Left colon (tissue), 2 donors: ENCODE measurements at regions not wholly inside any gene's neighbourhood (a gene's known extent, or its start where the extent isn't known, plus 50 kb on each side); places are given as distances from the start of the nearest gene placed in this dataset.

Experiments used
- ATAC-seq: fragments of 200-7000 bp; cut with Tn5 transposase; one replicate; pipeline ENCODE4 v1.9.1; 2020; ENCODE audit warnings: mild to moderate bottlenecking, moderate library complexity
- DNase-seq, 2 donors: peaks; one replicate each; pipeline ENCODE4 v3.0.0-alpha.2; 2020
- intact Hi-C, 2 donors: fragments of 100-400 bp; cut with DNase I in 1 of 2; cut with micrococcal nuclease in 1 of 2; formaldehyde crosslinking; loops; one replicate each; pipeline versions ENCODE4 v1.11.2 to v1.14.0; 2022; cut with DNase I, micrococcal nuclease
- donor health status: DM: no; HTN: no; CAD: no.
- donor health status: DM: yes; HTN: yes; CAD: no.

- no peak for ATAC-seq
- intact Hi-C loops, result no loop called here
Observed at GRCh38 chr18:78547817-78548216, 431.8 kb upstream of the SALL3 start.

GRCh38 chr18:78548261-78549058, 431.2 kb upstream of the SALL3 start:
- ATAC-seq (no peak), DNase-seq (no peak)
- intact Hi-C loops, result no loop called here

More at GRCh38 chr18:78547817-78548216, 431.8 kb upstream of the SALL3 start:
- no peak for DNase-seq

GRCh38 chr18:78549971-78550370, 429.6 kb upstream of the SALL3 start:
- ATAC-seq, result no peak
- intact Hi-C loops, result no loop called here
- no peak for DNase-seq

GRCh38 chr18:78554944-78555608, 424.5 kb upstream of the SALL3 start:
- intact Hi-C loops, result no loop called here
- no peak for DNase-seq
- no peak for ATAC-seq

- ATAC-seq, result no peak
- intact Hi-C loops, result no loop called here
- no peak for DNase-seq
Observed at GRCh38 chr18:78557371-78557770, 422.2 kb upstream of the SALL3 start.

GRCh38 chr18:78558101-78558810, 421.4 kb upstream of the SALL3 start:
- intact Hi-C loops, result no loop called here
- ATAC-seq (no peak), DNase-seq (no peak)

- DNase-seq (no peak), ATAC-seq (no peak)
- intact Hi-C loops, result no loop called here
Observed at GRCh38 chr18:78558948-78559347, 420.7 kb upstream of the SALL3 start.

GRCh38 chr18:78559584-78559983, 420.0 kb upstream of the SALL3 start:
- ATAC-seq (no peak), DNase-seq (no peak)
- intact Hi-C loops, result no loop called here

- DNase-seq (no peak), ATAC-seq (no peak)
- intact Hi-C loops, result no loop called here
Observed at GRCh38 chr18:78561757-78562510, 417.7 kb upstream of the SALL3 start.

GRCh38 chr18:78562531-78562961, 417.1 kb upstream of the SALL3 start:
- ATAC-seq (no peak), DNase-seq (no peak)
- intact Hi-C loops, result no loop called here

GRCh38 chr18:78563110-78563509, 416.5 kb upstream of the SALL3 start:
- no peak for DNase-seq
- intact Hi-C loops, result no loop called here
- no peak for ATAC-seq

- intact Hi-C loops, result no loop called here
- DNase-seq (no peak), ATAC-seq (no peak)
Observed at GRCh38 chr18:78564030-78564429, 415.6 kb upstream of the SALL3 start.

GRCh38 chr18:78564518-78564917, 415.1 kb upstream of the SALL3 start:
- ATAC-seq (no peak), DNase-seq (no peak)
- intact Hi-C loops, result no loop called here

- intact Hi-C loops, result no loop called here
- ATAC-seq (no peak), DNase-seq (no peak)
Observed at GRCh38 chr18:78565240-78565639, 414.4 kb upstream of the SALL3 start.

GRCh38 chr18:78566065-78566464, 413.6 kb upstream of the SALL3 start:
- no peak for DNase-seq
- no peak for ATAC-seq
- intact Hi-C loops, result no loop called here

GRCh38 chr18:78566720-78567119, 412.9 kb upstream of the SALL3 start:
- intact Hi-C loops, result no loop called here
- ATAC-seq (no peak), DNase-seq (no peak)

GRCh38 chr18:78571063-78571785, 408.4 kb upstream of the SALL3 start:
- intact Hi-C loops, result no loop called here
- ATAC-seq, result no peak
- no peak for DNase-seq

GRCh38 chr18:78571831-78572347, 407.7 kb upstream of the SALL3 start:
- intact Hi-C loops, result no loop called here
- ATAC-seq (no peak), DNase-seq (no peak)
